IMR-90 (cell line): ENCODE measurements at regions not wholly inside any gene's neighbourhood (a gene's known extent, or its start where the extent isn't known, plus 50 kb on each side); places are given as distances from the start of the nearest gene placed in this dataset.

ENCODE experiments used
- NFE2L2 ChIP-seq: fragments of 150-350 bp; IDR thresholded peaks from 2 replicates; pipeline ENCODE4 v1.6.1; 2016; ENCODE audit warnings: low read depth, mild to moderate bottlenecking, low read length
- RAD21 ChIP-seq: IDR thresholded peaks from 2 replicates; pipeline ENCODE4 v1.6.1; 2012; ENCODE audit warnings: low read length, improper control_type of control experiment
- TF ChIP-seq, protein P1 (sequence below): conservative IDR thresholded peaks from 2 replicates; pipeline ENCODE4 v1.5.1; 2012; ENCODE audit warnings: mild to moderate bottlenecking, low read depth, low read length, improper control_type of control experiment
- TF ChIP-seq, protein P2 (sequence below): fragments of 150-350 bp; IDR thresholded peaks from 2 replicates; pipeline ENCODE4 v1.6.1; 2016; ENCODE audit warnings: low read depth, mild to moderate bottlenecking, low read length, moderate library complexity, borderline replicate concordance
- TF ChIP-seq, protein P3 (sequence below): fragments of 150-350 bp; IDR thresholded peaks from 2 replicates; pipeline ENCODE4 v1.6.1; 2017; ENCODE audit warnings: mild to moderate bottlenecking, antibody characterized with exemption, low read length, low read depth

DNA sequence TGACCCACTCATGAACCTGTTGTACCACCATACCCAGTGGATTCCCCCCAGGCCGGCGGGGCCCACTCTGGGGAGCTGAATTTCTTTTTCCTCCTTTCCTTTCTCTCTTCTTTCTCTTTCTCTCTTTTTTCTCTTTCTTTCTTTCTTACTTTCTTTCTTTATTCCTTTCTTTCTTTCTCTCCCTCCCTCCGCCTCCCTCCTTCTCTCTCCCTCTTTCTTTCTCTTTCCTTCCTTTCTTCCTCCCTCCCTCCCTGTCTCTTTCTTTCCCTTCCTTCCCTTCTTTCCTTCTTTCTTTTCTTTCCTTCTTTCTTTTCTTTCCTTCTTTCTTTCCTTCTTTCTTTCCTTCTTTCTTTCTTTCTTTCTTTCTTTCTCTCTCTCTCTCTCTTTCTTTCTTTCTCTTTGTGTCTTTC, 327.7 kb downstream of the ZNF536 start:
- TF ChIP-seq, protein P1, sequence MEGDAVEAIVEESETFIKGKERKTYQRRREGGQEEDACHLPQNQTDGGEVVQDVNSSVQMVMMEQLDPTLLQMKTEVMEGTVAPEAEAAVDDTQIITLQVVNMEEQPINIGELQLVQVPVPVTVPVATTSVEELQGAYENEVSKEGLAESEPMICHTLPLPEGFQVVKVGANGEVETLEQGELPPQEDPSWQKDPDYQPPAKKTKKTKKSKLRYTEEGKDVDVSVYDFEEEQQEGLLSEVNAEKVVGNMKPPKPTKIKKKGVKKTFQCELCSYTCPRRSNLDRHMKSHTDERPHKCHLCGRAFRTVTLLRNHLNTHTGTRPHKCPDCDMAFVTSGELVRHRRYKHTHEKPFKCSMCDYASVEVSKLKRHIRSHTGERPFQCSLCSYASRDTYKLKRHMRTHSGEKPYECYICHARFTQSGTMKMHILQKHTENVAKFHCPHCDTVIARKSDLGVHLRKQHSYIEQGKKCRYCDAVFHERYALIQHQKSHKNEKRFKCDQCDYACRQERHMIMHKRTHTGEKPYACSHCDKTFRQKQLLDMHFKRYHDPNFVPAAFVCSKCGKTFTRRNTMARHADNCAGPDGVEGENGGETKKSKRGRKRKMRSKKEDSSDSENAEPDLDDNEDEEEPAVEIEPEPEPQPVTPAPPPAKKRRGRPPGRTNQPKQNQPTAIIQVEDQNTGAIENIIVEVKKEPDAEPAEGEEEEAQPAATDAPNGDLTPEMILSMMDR = no peak
- TF ChIP-seq NFE2L2 = no peak
- TF ChIP-seq RAD21 = no peak
- TF ChIP-seq, protein P2, sequence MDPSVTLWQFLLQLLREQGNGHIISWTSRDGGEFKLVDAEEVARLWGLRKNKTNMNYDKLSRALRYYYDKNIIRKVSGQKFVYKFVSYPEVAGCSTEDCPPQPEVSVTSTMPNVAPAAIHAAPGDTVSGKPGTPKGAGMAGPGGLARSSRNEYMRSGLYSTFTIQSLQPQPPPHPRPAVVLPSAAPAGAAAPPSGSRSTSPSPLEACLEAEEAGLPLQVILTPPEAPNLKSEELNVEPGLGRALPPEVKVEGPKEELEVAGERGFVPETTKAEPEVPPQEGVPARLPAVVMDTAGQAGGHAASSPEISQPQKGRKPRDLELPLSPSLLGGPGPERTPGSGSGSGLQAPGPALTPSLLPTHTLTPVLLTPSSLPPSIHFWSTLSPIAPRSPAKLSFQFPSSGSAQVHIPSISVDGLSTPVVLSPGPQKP = no peak
- TF ChIP-seq, protein P3, sequence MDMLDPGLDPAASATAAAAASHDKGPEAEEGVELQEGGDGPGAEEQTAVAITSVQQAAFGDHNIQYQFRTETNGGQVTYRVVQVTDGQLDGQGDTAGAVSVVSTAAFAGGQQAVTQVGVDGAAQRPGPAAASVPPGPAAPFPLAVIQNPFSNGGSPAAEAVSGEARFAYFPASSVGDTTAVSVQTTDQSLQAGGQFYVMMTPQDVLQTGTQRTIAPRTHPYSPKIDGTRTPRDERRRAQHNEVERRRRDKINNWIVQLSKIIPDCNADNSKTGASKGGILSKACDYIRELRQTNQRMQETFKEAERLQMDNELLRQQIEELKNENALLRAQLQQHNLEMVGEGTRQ = no peak
